Neural crest cell (in vitro differentiated cells): ENCODE measurements at regions not wholly inside any gene's neighbourhood (a gene's known extent, or its start where the extent isn't known, plus 50 kb on each side); places are given as distances from the start of the nearest gene placed in this dataset.

Experiments
- DNase-seq: peaks from one replicate; pipeline ENCODE4 v3.0.0; 2021; ENCODE audit warnings: low read depth, mixed read lengths, low spot score
- H3K27ac Mint-ChIP-seq: one replicate; pipeline ENCODE4 v1.8.0; 2021; ENCODE audit warnings: mild to moderate bottlenecking, mixed read lengths; ENCODE audit not compliant: unreplicated experiment
- H3K27me3 Mint-ChIP-seq: 2 replicates; pipeline ENCODE4 v1.8.0; 2021; ENCODE audit warnings: low read depth, mild to moderate bottlenecking, mixed read lengths
- H3K36me3 Mint-ChIP-seq: 2 replicates; pipeline ENCODE4 v1.8.0; 2021; ENCODE audit warnings: low read depth, mild to moderate bottlenecking, mixed read lengths
- H3K4me1 Mint-ChIP-seq: 2 replicates; pipeline ENCODE4 v1.8.0; 2021; ENCODE audit warnings: mixed read lengths
- H3K4me3 Mint-ChIP-seq: one replicate; pipeline ENCODE4 v1.8.0; 2021; ENCODE audit warnings: mild to moderate bottlenecking, mixed read lengths
- H3K9me3 Mint-ChIP-seq: 2 replicates; pipeline ENCODE4 v1.8.0; 2021; ENCODE audit warnings: mixed read lengths
- TF ChIP-seq, protein P1 (sequence below): fragments of 200-600 bp; sonication (generic); conservative IDR thresholded peaks from 2 replicates; pipeline ENCODE4 v1.5.0; 2021; ENCODE audit warnings: antibody characterized with exemption, mild to moderate bottlenecking

DNA sequence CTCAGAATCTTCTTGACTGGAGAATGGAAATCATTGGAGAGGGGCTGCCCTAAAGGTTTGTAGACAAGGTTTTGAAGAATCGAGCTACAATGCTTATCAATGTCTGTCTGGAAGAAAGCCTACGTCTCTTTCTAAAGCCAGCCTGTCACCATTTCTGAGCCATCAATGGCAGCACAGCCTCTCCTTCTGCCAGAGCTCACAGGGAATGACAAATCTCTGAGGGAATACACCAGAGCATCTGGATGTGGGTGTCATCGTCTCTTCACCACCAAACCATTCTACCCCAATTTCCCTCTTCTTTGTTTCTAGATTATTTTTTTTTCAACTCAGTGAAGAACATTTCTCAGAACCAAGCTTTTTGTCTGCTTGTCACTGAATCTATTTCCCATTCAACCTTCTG lies 349.7 kb downstream of the EMP1 start:
- TF ChIP-seq, protein P1, sequence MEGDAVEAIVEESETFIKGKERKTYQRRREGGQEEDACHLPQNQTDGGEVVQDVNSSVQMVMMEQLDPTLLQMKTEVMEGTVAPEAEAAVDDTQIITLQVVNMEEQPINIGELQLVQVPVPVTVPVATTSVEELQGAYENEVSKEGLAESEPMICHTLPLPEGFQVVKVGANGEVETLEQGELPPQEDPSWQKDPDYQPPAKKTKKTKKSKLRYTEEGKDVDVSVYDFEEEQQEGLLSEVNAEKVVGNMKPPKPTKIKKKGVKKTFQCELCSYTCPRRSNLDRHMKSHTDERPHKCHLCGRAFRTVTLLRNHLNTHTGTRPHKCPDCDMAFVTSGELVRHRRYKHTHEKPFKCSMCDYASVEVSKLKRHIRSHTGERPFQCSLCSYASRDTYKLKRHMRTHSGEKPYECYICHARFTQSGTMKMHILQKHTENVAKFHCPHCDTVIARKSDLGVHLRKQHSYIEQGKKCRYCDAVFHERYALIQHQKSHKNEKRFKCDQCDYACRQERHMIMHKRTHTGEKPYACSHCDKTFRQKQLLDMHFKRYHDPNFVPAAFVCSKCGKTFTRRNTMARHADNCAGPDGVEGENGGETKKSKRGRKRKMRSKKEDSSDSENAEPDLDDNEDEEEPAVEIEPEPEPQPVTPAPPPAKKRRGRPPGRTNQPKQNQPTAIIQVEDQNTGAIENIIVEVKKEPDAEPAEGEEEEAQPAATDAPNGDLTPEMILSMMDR: no peak
- H3K36me3 Mint-ChIP-seq: no peaks in the 10 kb centered on the region
- no peak overlapping the region for H3K27ac Mint-ChIP-seq
- H3K9me3 Mint-ChIP-seq: no peaks in the 10 kb centered on the region
- no peak overlapping the region for H3K4me3 Mint-ChIP-seq
- DNase-seq: no peak
- H3K27me3 Mint-ChIP-seq: peaks cover 2% of the 10 kb centered on the region
- H3K4me1 Mint-ChIP-seq: no peaks in the 10 kb centered on the region

DNA sequence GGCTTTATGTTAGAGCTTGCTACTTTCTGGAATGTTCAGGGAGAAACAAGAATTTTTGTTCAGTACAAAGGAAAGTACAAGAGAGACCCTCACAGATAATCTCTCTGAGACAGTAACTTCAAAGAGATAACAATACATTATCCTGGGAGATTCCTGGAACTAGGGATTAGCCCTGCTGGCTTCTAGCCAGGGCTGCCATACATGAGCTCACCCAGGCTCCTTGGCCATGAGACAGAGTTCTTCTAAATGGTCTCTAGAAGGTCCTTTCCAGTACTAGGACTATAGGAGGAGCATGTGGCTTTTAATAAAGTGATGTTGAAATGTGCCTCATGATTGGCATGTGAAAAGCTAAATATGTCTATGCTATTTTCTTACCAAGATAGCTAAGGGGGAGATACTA lies 342.5 kb downstream of the EMP1 start:
- Mint-ChIP-seq H3K4me1 (peaks cover 8% of the 10 kb centered on the region), H3K9me3 (no peaks in the 10 kb centered on the region), H3K4me3 (no peak overlapping the region), H3K27ac (no peak overlapping the region), H3K36me3 (no peaks in the 10 kb centered on the region), H3K27me3 (no peaks in the 10 kb centered on the region)
- no peak for DNase-seq
- TF ChIP-seq, protein P1: no peak

DNA sequence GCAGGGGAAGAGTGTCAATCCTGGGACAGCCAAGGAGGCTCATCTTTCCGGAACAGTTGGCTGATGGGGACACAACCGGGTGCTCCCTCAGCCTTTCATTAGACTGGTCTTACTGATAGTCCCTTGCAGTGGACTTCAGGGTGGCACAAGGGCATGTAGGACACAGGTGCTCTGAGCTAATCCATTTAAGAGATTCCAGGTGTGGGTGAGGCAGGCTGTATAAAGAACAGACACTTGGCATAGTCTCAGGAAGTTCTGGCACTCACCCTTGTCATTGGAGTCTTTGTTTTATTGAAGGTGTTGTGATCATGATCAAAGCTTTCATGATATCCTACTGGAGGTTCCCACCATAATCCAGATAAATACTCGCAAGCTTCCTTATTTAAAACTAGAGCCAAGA lies 341.6 kb downstream of the EMP1 start:
- Mint-ChIP-seq H3K4me3 (no peak overlapping the region), H3K9me3 (no peaks in the 10 kb centered on the region), H3K27ac (no peak overlapping the region), H3K36me3 (no peaks in the 10 kb centered on the region), H3K27me3 (no peaks in the 10 kb centered on the region), H3K4me1 (peaks cover 8% of the 10 kb centered on the region)
- TF ChIP-seq, protein P1: no peak
- DNase-seq: no peak

GRCh38 chr12:13537623-13538022 lies 341.1 kb downstream of the EMP1 start:
- H3K4me1 Mint-ChIP-seq: peaks cover 8% of the 10 kb centered on the region
- no peaks in the 10 kb centered on the region for H3K9me3 Mint-ChIP-seq
- H3K27me3 Mint-ChIP-seq: no peaks in the 10 kb centered on the region
- H3K27ac Mint-ChIP-seq: no peak overlapping the region
- H3K36me3 Mint-ChIP-seq: no peaks in the 10 kb centered on the region
- H3K4me3 Mint-ChIP-seq: no peak overlapping the region
- TF ChIP-seq, protein P1: no peak
- DNase-seq: no peak

- Mint-ChIP-seq H3K27me3 (no peaks in the 10 kb centered on the region), H3K4me3 (no peak overlapping the region), H3K27ac (no peak overlapping the region), H3K36me3 (no peaks in the 10 kb centered on the region), H3K4me1 (peaks cover 8% of the 10 kb centered on the region), H3K9me3 (no peaks in the 10 kb centered on the region)
- DNase-seq: no peak
- TF ChIP-seq, protein P1: no peak
Measured at GRCh38 chr12:13536219-13536910, 339.8 kb downstream of the EMP1 start.
